HL-60 (cell line): ENCODE measurements at regions not wholly inside any gene's neighbourhood (a gene's known extent, or its start where the extent isn't known, plus 50 kb on each side); places are given as distances from the start of the nearest gene placed in this dataset.

Experiments
- DNase-seq, 2 experiments: peaks; one replicate each; pipeline ENCODE4 v3.0.0-alpha.2; 2010 to 2020; ENCODE audit warnings: low read depth in 1 of 2, low spot score in 1 of 2
- H3K27ac ChIP-seq: fragments of 250-450 bp; sonication (Bioruptor Pico); replicated peaks from 2 replicates; pipeline ENCODE4 v1.5.1; 2020; ENCODE audit warnings: mild to moderate bottlenecking, moderate library complexity
- H3K27me3 ChIP-seq: fragments of 250-450 bp; sonication (Bioruptor Pico); 2 replicates; pipeline ENCODE4 v1.5.1; 2021; ENCODE audit warnings: mild to moderate bottlenecking, moderate library complexity; ENCODE audit not compliant: insufficient read depth, poor library complexity, severe bottlenecking
- H3K4me3 ChIP-seq: replicated peaks from 2 replicates; pipeline ENCODE4 v1.5.1; 2011; ENCODE audit warnings: mild to moderate bottlenecking, control low read depth, low read length; ENCODE audit not compliant: insufficient read depth
- GABPA ChIP-seq: IDR thresholded peaks from 2 replicates; pipeline ENCODE4 v1.6.1; 2012; ENCODE audit warnings: low read depth
- POLR2AphosphoS5 ChIP-seq: IDR thresholded peaks from 2 replicates; pipeline ENCODE4 v1.6.1; 2012; ENCODE audit warnings: low read depth
- REST ChIP-seq: IDR thresholded peaks from 2 replicates; pipeline ENCODE4 v1.6.1; 2012; ENCODE audit warnings: low read depth; ENCODE audit not compliant: insufficient replicate concordance
- SPI1 ChIP-seq: IDR thresholded peaks from 2 replicates; pipeline ENCODE4 v1.6.1; 2012; ENCODE audit warnings: low read depth, mild to moderate bottlenecking, borderline replicate concordance
- TF ChIP-seq, protein P1 (sequence below): IDR thresholded peaks from one replicate; pipeline ENCODE4 v1.5.1; 2011; ENCODE audit warnings: low read length, control low read depth, inconsistent platforms; ENCODE audit not compliant: insufficient read depth

DNA sequence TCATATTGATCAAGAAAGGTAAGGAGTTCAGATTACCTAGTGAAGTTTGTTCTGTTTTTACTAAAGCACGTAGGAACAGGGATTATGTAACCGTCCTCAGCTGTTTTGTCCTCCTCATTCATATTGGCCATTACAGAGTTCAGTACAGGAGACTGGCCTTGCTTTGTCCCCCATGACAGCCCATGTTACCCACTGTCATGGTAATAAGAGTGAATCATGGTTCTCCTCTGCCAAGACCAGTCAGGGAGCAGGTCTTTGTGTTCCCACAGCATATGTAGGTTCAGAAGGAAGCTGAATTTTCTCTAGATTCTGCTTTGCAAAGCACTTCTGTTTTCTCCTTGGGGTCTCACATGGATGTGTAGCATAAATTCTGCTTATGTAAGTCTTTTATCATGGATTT lies 106.2 kb upstream of the GPR141 start:
- TF ChIP-seq POLR2AphosphoS5: no peak
- no peak for TF ChIP-seq REST
- TF ChIP-seq, protein P1, sequence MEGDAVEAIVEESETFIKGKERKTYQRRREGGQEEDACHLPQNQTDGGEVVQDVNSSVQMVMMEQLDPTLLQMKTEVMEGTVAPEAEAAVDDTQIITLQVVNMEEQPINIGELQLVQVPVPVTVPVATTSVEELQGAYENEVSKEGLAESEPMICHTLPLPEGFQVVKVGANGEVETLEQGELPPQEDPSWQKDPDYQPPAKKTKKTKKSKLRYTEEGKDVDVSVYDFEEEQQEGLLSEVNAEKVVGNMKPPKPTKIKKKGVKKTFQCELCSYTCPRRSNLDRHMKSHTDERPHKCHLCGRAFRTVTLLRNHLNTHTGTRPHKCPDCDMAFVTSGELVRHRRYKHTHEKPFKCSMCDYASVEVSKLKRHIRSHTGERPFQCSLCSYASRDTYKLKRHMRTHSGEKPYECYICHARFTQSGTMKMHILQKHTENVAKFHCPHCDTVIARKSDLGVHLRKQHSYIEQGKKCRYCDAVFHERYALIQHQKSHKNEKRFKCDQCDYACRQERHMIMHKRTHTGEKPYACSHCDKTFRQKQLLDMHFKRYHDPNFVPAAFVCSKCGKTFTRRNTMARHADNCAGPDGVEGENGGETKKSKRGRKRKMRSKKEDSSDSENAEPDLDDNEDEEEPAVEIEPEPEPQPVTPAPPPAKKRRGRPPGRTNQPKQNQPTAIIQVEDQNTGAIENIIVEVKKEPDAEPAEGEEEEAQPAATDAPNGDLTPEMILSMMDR: no peak
- Histone ChIP-seq H3K4me3 (no peak overlapping the region), H3K27ac (no peak overlapping the region), H3K27me3 (no peaks in the 10 kb centered on the region)
- peak in 1 of 2 experiments; percentile 7 for DNase-seq

DNA sequence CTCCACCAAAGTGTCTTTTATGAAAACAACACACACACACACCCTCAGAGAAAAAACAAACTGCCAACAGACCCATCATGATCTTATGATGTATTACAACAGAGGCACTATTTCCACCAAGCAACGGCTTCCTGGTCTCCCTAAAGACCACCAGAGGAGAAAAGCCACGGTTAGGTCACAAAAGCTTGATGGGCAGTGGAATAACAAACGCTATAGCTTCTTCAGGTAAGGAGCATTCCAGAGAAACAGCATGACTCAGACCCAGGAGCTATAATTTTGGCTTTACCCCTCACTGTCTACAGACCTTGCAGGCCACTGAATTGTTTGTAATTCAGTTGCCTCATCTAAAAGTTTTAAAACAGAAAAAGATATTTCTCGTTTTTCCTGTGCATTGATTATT lies 105.7 kb upstream of the GPR141 start:
- Histone ChIP-seq H3K27ac (no peak overlapping the region), H3K27me3 (no peaks in the 10 kb centered on the region), H3K4me3 (no peak overlapping the region)
- DNase-seq: no peak
- no peak for TF ChIP-seq GABPA
- no peak for TF ChIP-seq SPI1
- TF ChIP-seq POLR2AphosphoS5: no peak
- TF ChIP-seq, protein P1: no peak
- no peak for TF ChIP-seq REST

DNA sequence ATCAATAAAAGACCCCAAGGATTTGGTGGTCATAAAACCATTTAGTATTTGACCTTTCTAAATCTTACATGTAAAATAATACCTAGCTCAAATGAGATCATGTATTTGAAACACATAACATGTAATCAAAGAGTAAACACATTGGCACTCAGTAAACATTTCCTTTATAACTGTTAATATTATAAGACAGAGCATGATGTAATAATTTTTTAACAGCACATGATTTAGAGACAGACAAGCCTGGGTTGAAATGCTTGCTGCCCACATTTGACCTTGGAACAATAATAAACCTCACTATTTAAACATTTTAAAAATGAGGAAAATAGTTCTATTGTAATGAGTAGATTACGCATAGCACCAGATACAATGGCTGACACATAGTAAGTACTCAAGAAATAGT lies 105.2 kb upstream of the GPR141 start:
- H3K4me3 ChIP-seq: no peak overlapping the region
- TF ChIP-seq POLR2AphosphoS5: no peak
- TF ChIP-seq SPI1: no peak
- TF ChIP-seq GABPA: no peak
- TF ChIP-seq, protein P1: no peak
- no peak for TF ChIP-seq REST
- no peak for DNase-seq
- H3K27ac ChIP-seq: no peak overlapping the region
- no peaks in the 10 kb centered on the region for H3K27me3 ChIP-seq
